Gastrocnemius medialis (tissue), 4 donors: ENCODE measurements at regions not wholly inside any gene's neighbourhood (a gene's known extent, or its start where the extent isn't known, plus 50 kb on each side); places are given as distances from the start of the nearest gene placed in this dataset.

Source experiments
- ATAC-seq, 2 donors: fragments of 150-250 bp; one replicate each; pipeline ENCODE4 v1.9.1; 2016
- DNase-seq, 2 donors: peaks; one replicate each; pipeline ENCODE4 v3.0.0-alpha.2; 2019
- H3K27ac ChIP-seq, 4 donors: fragments of 200-600 bp; sonication (generic); 1 replicate in 1 of 4; 2 replicates in 3 of 4; pipeline ENCODE4 v1.5.1; 2016 to 2018; ENCODE audit warnings: mild to moderate bottlenecking in 2 of 4, moderate library complexity in 1 of 4
- H3K27me3 ChIP-seq, 3 donors: fragments of 200-600 bp; sonication (generic) in 2 of 3; 1 replicate in 1 of 3; 2 replicates in 2 of 3; pipeline versions ENCODE4 v1.5.1 to v1.6.0; 2016 to 2019; ENCODE audit warnings: mild to moderate bottlenecking in 1 of 3, moderate library complexity in 1 of 3
- H3K36me3 ChIP-seq, 2 donors: fragments of 200-600 bp; sonication (generic) in 1 of 2; one replicate each; pipeline ENCODE4 v1.5.1; 2017 to 2018
- H3K4me1 ChIP-seq, 2 donors: fragments of 200-600 bp; sonication (generic) in 1 of 2; one replicate each; pipeline ENCODE4 v1.5.1; 2016 to 2017; ENCODE audit warnings: mild to moderate bottlenecking in 2 of 2
- H3K4me3 ChIP-seq, 4 donors: fragments of 200-600 bp; sonication (generic) in 3 of 4; 1 replicate in 1 of 4; 2 replicates in 3 of 4; pipeline ENCODE4 v1.5.1; 2016 to 2019; ENCODE audit warnings: mild to moderate bottlenecking in 2 of 4
- H3K9me3 ChIP-seq, 3 donors: fragments of 200-600 bp; sonication (generic) in 2 of 3; 1 replicate in 1 of 3; 2 replicates in 2 of 3; pipeline ENCODE4 v1.5.1; 2016 to 2019
- CTCF ChIP-seq, 5 experiments: fragments of 450-650 bp in 3 of 5; fragments of 200-600 bp in 2 of 5; sonication (generic) in 2 of 5; IDR thresholded peaks in 4 of 5; conservative IDR thresholded peaks in 1 of 5; 1 replicate in 4 of 5; 2 replicates in 1 of 5; pipeline ENCODE4 v1.5.1; 2016 to 2019; ENCODE audit warnings: antibody characterized with exemption in 5 of 5, mild to moderate bottlenecking in 3 of 5, moderate library complexity in 3 of 5
- POLR2A ChIP-seq, 2 donors: fragments of 450-650 bp; IDR thresholded peaks; one replicate each; pipeline ENCODE4 v1.6.1; 2017; ENCODE audit warnings: antibody characterized with exemption in 2 of 2, mild to moderate bottlenecking in 2 of 2, moderate library complexity in 2 of 2
- in situ Hi-C, 4 donors: fragments of 200-750 bp; cut with MboI; loops; one replicate each; pipeline versions ENCODE4 v1.15.0 to v1.8.0; 2017; ENCODE audit warnings: low sequenced_read_pairs in 4 of 4
- intact Hi-C: fragments of 100-400 bp; cut with DNase I; formaldehyde crosslinking; loops from one replicate; pipeline ENCODE4 v1.15.1; 2023; ENCODE audit warnings: low total_unique reads

- Histone ChIP-seq H3K27me3 (no peaks in the 10 kb centered on the region), H3K27ac (no peak overlapping the region), H3K9me3 (no peaks in the 10 kb centered on the region), H3K4me3 (no peak overlapping the region), H3K36me3 (no peaks in the 10 kb centered on the region), H3K4me1 (peaks cover 0 to 3% of the 10 kb centered on the region in 2 donors)
- intact Hi-C loops = no loop called here
- in situ Hi-C loops = no loop called here
- ATAC-seq = no peak
- TF ChIP-seq CTCF (IDR thresholded peaks at IDR 0.05 in 4 of 5, conservative IDR thresholded peaks at IDR 0.05 in 1 of 5) (no peak), POLR2A (IDR thresholded peaks at IDR 0.05) (no peak)
- no peak for DNase-seq
Measured at GRCh38 chr2:172210599-172210998, 107.9 kb upstream of the DLX2 start.

GRCh38 chr2:172211512-172211911, 108.8 kb upstream of the DLX2 start:
- no peaks in the 10 kb centered on the region for H3K9me3 ChIP-seq
- H3K4me3 ChIP-seq = no peak overlapping the region
- ATAC-seq (no peak), DNase-seq (no peak)
- H3K36me3 ChIP-seq = no peaks in the 10 kb centered on the region
- H3K27ac ChIP-seq = no peak overlapping the region
- in situ Hi-C loops = no loop called here
- TF ChIP-seq CTCF (IDR thresholded peaks at IDR 0.05 in 4 of 5, conservative IDR thresholded peaks at IDR 0.05 in 1 of 5) = no peak
- no peak for TF ChIP-seq POLR2A (IDR thresholded peaks at IDR 0.05)
- intact Hi-C loops = no loop called here
- H3K4me1 ChIP-seq = peaks cover 0 to 3% of the 10 kb centered on the region in 2 donors
- no peaks in the 10 kb centered on the region for H3K27me3 ChIP-seq

GRCh38 chr2:172213116-172213860, 110.6 kb upstream of the DLX2 start:
- Histone ChIP-seq H3K4me3 (no peak overlapping the region), H3K9me3 (no peaks in the 10 kb centered on the region), H3K27ac (no peak overlapping the region), H3K36me3 (no peaks in the 10 kb centered on the region), H3K27me3 (no peaks in the 10 kb centered on the region), H3K4me1 (peaks cover 0 to 3% of the 10 kb centered on the region in 2 donors)
- TF ChIP-seq CTCF (IDR thresholded peaks at IDR 0.05 in 4 of 5, conservative IDR thresholded peaks at IDR 0.05 in 1 of 5) (no peak), POLR2A (IDR thresholded peaks at IDR 0.05) (no peak)
- in situ Hi-C loops = no loop called here
- ATAC-seq = no peak
- DNase-seq = no peak
- intact Hi-C loops = no loop called here

- no peak overlapping the region for H3K27ac ChIP-seq
- H3K4me1 ChIP-seq = no peaks in the 10 kb centered on the region
- ATAC-seq = no peak
- TF ChIP-seq POLR2A (IDR thresholded peaks at IDR 0.05) (no peak), CTCF (IDR thresholded peaks at IDR 0.05 in 4 of 5, conservative IDR thresholded peaks at IDR 0.05 in 1 of 5) (no peak)
- no peaks in the 10 kb centered on the region for H3K36me3 ChIP-seq
- no peak for DNase-seq
- no peaks in the 10 kb centered on the region for H3K9me3 ChIP-seq
- H3K27me3 ChIP-seq = no peaks in the 10 kb centered on the region
- intact Hi-C loops (no loop called here), in situ Hi-C loops (no loop called here)
- no peak overlapping the region for H3K4me3 ChIP-seq
Measured at GRCh38 chr2:172214252-172214651, 111.6 kb upstream of the DLX2 start.
